RWPE2 (cell line): ENCODE measurements at regions not wholly inside any gene's neighbourhood (a gene's known extent, or its start where the extent isn't known, plus 50 kb on each side); places are given as distances from the start of the nearest gene placed in this dataset.

ENCODE experiments used
- ATAC-seq: fragments of 200-7000 bp; cut with Tn5 transposase; 3 replicates; pipeline ENCODE4 v1.9.1; 2021; ENCODE audit warnings: low read depth
- DNase-seq: peaks from one replicate; pipeline ENCODE4 v3.0.0-alpha.2; 2020; ENCODE audit warnings: low spot score
- H3K27ac ChIP-seq: fragments of 450-650 bp; 2 replicates; pipeline ENCODE4 v1.5.1; 2017; ENCODE audit warnings: mild to moderate bottlenecking; ENCODE audit not compliant: poor library complexity, severe bottlenecking
- H3K27me3 ChIP-seq: fragments of 250-450 bp; sonication (Bioruptor Pico); 2 replicates; pipeline ENCODE4 v1.5.1; 2021; ENCODE audit warnings: mild to moderate bottlenecking, moderate library complexity; ENCODE audit not compliant: insufficient read depth, poor library complexity, severe bottlenecking
- H3K36me3 ChIP-seq: fragments of 250-450 bp; sonication (Bioruptor Pico); 2 replicates; pipeline ENCODE4 v1.5.1; 2020; ENCODE audit warnings: low read depth, mild to moderate bottlenecking, moderate library complexity
- H3K4me1 ChIP-seq: fragments of 250-450 bp; sonication (Bioruptor Pico); 2 replicates; pipeline ENCODE4 v1.5.1; 2021; ENCODE audit warnings: mild to moderate bottlenecking, moderate library complexity; ENCODE audit not compliant: insufficient read depth, poor library complexity, severe bottlenecking
- H3K4me3 ChIP-seq: fragments of 250-450 bp; sonication (Bioruptor Pico); 2 replicates; pipeline ENCODE4 v1.5.1; 2021; ENCODE audit warnings: mild to moderate bottlenecking, moderate library complexity; ENCODE audit not compliant: severe bottlenecking
- H3K9me3 ChIP-seq: fragments of 250-450 bp; sonication (Bioruptor Pico); 2 replicates; pipeline ENCODE4 v1.5.1; 2021; ENCODE audit warnings: mild to moderate bottlenecking, moderate library complexity; ENCODE audit not compliant: severe bottlenecking
- TF ChIP-seq, protein P1 (sequence below): fragments of 450-650 bp; IDR thresholded peaks from one replicate; pipeline ENCODE4 v1.5.1; 2017; ENCODE audit warnings: mild to moderate bottlenecking, moderate library complexity; ENCODE audit not compliant: poor library complexity, severe bottlenecking

DNA sequence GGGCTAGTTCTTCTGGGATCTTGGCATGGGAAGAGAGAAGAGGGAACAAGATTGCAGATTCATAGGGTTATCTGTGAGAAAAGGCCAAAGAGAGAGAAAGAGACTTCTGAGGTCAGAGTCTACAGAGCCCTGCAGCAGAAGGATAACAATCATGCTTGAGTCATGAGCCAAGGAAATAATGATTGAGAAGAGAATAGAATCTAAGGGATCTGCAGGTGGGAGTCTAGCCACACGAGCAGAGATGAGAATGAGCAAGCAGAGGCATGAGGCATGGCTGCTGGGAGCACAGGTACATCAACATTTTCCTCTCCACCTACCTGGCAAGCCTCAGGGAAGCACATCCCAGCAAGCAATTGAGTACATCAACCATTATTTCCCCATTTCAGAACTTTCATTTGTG is 303.7 kb downstream of the LRIG3 start:
- Histone ChIP-seq H3K9me3 (no peaks in the 10 kb centered on the region), H3K4me3 (no peak overlapping the region), H3K27me3 (no peaks in the 10 kb centered on the region), H3K4me1 (no peaks in the 10 kb centered on the region), H3K27ac (no peak overlapping the region), H3K36me3 (no peaks in the 10 kb centered on the region)
- ATAC-seq (no peak), DNase-seq (no peak)
- TF ChIP-seq, protein P1, sequence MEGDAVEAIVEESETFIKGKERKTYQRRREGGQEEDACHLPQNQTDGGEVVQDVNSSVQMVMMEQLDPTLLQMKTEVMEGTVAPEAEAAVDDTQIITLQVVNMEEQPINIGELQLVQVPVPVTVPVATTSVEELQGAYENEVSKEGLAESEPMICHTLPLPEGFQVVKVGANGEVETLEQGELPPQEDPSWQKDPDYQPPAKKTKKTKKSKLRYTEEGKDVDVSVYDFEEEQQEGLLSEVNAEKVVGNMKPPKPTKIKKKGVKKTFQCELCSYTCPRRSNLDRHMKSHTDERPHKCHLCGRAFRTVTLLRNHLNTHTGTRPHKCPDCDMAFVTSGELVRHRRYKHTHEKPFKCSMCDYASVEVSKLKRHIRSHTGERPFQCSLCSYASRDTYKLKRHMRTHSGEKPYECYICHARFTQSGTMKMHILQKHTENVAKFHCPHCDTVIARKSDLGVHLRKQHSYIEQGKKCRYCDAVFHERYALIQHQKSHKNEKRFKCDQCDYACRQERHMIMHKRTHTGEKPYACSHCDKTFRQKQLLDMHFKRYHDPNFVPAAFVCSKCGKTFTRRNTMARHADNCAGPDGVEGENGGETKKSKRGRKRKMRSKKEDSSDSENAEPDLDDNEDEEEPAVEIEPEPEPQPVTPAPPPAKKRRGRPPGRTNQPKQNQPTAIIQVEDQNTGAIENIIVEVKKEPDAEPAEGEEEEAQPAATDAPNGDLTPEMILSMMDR: no peak

DNA sequence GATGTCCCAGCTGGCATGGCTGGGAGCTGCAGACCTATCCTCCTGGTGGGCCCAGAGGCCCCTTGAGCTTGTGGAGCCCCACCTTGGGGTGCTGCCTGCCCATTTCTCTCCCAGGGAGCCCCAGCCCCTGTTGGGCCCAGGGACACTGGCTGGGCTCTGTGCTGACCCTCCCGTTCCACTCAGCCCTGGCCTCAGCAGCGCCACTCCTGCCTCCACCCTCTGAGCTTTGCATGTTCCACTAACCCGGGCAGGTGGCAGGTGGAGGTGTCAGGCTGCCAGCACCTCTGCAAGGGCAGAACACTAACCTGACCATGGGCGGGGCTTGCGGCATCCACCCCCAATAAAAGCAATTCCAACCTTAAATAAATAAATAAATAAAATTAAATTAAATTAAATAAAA is 299.2 kb downstream of the LRIG3 start:
- no peak overlapping the region for H3K4me3 ChIP-seq
- ATAC-seq (no peak), DNase-seq (no peak)
- no peaks in the 10 kb centered on the region for H3K4me1 ChIP-seq
- H3K36me3 ChIP-seq: no peaks in the 10 kb centered on the region
- peaks cover 2% of the 10 kb centered on the region for H3K9me3 ChIP-seq
- no peak overlapping the region for H3K27ac ChIP-seq
- TF ChIP-seq, protein P1: no peak
- H3K27me3 ChIP-seq: no peaks in the 10 kb centered on the region

DNA sequence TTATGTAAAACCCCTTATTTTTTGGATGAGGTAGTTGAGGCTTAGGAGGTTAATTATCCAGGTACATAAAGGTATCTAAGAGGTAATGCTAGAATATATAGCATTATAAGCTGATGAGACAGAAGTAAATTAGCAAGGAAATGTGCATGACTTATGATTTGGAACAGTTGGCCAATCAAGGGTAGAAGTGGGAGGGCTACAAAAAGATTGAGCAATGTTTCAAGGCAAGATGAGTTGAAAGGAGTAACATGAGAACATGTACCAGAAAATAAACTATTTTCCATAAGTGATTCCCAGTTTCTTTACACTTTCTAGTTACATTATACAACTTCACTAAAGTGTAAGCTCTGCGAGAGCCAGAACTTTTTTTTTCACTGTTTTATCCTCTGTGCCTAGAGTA is 290.9 kb downstream of the LRIG3 start:
- ATAC-seq (no peak), DNase-seq (no peak)
- no peak overlapping the region for H3K4me3 ChIP-seq
- no peaks in the 10 kb centered on the region for H3K36me3 ChIP-seq
- no peaks in the 10 kb centered on the region for H3K27me3 ChIP-seq
- no peak overlapping the region for H3K27ac ChIP-seq
- H3K4me1 ChIP-seq: no peaks in the 10 kb centered on the region
- TF ChIP-seq, protein P1: no peak
- no peaks in the 10 kb centered on the region for H3K9me3 ChIP-seq

DNA sequence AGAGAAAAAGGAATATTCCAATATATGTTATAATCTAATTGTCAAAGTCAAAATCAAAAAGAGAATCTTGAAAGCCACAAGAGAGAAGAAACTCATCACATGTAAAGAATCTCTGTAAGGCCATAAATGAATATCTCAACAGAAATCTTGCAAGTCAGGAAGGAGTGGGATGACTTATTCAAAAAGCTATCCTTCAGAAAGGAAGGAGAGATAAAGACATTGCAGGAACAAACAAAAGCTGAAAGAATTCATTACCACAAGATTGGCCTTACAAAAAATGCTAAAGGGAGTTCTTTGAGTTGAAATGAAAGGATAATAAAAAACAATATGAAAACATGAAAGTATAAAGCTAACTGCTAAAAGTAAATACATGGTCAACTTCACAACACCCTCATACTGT is 286.8 kb downstream of the LRIG3 start:
- TF ChIP-seq, protein P1: no peak
- H3K27ac ChIP-seq: no peak overlapping the region
- H3K4me1 ChIP-seq: no peaks in the 10 kb centered on the region
- DNase-seq (no peak), ATAC-seq (no peak)
- no peaks in the 10 kb centered on the region for H3K27me3 ChIP-seq
- no peak overlapping the region for H3K4me3 ChIP-seq
- H3K9me3 ChIP-seq: no peaks in the 10 kb centered on the region
- H3K36me3 ChIP-seq: no peaks in the 10 kb centered on the region

DNA sequence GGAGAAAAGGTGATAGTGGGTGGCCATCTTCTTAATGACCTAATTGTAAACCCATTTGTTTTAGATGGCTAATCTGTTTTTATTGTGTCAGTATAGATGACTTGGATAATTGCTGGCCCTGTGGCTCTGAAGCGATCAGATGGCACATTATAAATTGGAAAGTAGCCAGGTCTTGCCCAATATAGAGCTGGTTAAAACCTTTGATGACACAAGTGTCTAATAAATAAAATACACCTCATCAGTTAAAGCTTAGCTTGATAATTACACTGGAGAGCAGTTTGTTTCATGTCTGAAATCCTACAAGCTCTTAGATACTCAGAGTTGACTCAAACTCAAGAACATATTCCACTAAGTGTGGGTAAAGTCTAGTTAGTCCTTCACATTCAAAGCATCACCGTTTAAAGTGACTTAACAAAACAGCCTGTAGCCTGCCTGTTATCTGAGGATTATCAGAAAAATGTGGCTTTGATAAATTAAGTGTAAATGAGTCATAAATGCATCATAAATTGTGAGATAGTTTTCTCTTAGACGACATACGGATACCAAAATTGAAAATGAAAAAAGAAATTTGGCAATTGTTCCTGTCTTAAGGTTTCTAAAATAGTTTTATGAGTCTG is 280.9 kb downstream of the LRIG3 start:
- Histone ChIP-seq H3K27me3 (no peaks in the 10 kb centered on the region), H3K27ac (no peak overlapping the region), H3K36me3 (no peaks in the 10 kb centered on the region), H3K4me3 (no peak overlapping the region), H3K4me1 (no peaks in the 10 kb centered on the region), H3K9me3 (no peaks in the 10 kb centered on the region)
- TF ChIP-seq, protein P1: no peak
- DNase-seq: no peak
- ATAC-seq: no peak
